ENCODE measurements at regions not wholly inside any gene's neighbourhood (a gene's known extent, or its start where the extent isn't known, plus 50 kb on each side); places are given as distances from the start of the nearest gene placed in this dataset.

DNA sequence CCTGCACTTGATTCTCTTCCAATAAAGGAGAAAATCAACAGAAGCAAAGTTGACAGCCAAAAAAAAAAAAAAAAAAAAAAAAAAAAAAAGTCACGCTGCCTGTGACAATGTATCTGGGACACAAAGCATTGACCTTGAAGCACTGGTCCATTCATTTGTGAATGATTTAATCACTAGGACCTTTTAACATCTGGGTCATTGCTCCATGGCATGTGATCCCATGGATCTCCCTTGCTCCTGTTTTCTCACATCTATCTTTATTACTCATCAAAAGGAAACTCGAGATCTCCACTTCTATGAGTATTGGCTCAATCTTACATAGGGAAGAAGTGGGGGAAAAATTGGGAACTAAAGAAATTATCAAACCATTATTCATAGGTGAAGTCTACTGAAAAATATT is 89.6 kb upstream of the SMIM30 start:
- in situ Hi-C loops (cut with MboI) = no loop called here
- Histone ChIP-seq H3K36me3 (ENCODE audit: control insufficient read depth in 2 of 2, insufficient read depth in 2 of 2, low read length in 1 of 2) (no peaks in the 10 kb centered on the region), H3K79me2 (ENCODE audit: control insufficient read depth, insufficient read depth, low read length) (no peaks in the 10 kb centered on the region), H3K4me1 (ENCODE audit: control insufficient read depth, insufficient read depth, low read length) (no peaks in the 10 kb centered on the region), H3K27me3 (replicated peaks in 1 of 2; ENCODE audit: control insufficient read depth in 2 of 2, insufficient read depth in 2 of 2, low read length in 1 of 2) (no peaks in the 10 kb centered on the region), H3K4me2 (ENCODE audit: control insufficient read depth, insufficient read depth) (no peak overlapping the region), H3K27ac (ENCODE audit: control insufficient read depth, insufficient read depth) (no peak overlapping the region), H3K9me3 (replicated peaks; ENCODE audit: control insufficient read depth, insufficient read depth, low read length) (no peaks in the 10 kb centered on the region), H4K20me1 (ENCODE audit: control insufficient read depth, insufficient read depth) (no peaks in the 10 kb centered on the region), H3K4me3 (no peak overlapping the region), H3K9ac (ENCODE audit: control insufficient read depth, insufficient read depth, low read length) (no peak overlapping the region), H2AFZ (ENCODE audit: control insufficient read depth, low read depth, low read length) (no peak overlapping the region)
- ChIA-PET POLR2A (no interaction called here), SMC1A (ENCODE audit: uncharacterized antibody, unreplicated experiment) (no interaction called here), RAD21 (ENCODE audit: unreplicated experiment) (no interaction called here), CTCF (no interaction called here)
- TF ChIP-seq RB1 (IDR thresholded peaks at IDR 0.05; ENCODE audit: borderline replicate concordance) = no peak
- FAIRE-seq (no peak), DNase-seq (ENCODE audit: low read depth, low spot score) (no peak), ATAC-seq (no peak)
- 36% methylated on average over 2 of the region's 2 CpGs for WGBS (ENCODE audit: insufficient coverage, insufficient replicate concordance, low lambda C conversion rate, missing lambda C conversion rate)
- BruUV-seq (replicated peaks) = no TSS peak
- intact Hi-C loops (cut with micrococcal nuclease; ENCODE audit: unreplicated experiment) = no loop called here

DNA sequence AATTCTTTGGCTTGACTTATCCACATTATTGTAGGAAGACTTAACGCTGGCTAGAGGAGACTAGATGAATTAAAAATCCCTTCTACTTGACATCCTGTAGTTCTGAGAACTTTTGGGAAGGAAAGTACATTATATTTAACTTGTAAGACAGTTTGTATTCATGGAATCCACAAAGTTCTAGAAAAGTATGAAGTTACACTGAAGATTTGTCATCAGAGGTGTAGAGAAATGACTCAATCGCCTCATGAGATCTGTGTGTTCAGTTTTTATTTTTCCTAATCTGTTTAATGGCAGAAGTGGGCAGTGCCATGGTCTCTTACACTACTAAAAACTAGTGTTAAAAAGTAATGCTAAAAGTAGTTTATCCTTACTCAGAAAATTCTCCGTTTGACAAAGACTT is 89.1 kb upstream of the SMIM30 start:
- no TSS peak for BruUV-seq (replicated peaks)
- no peaks in the 10 kb centered on the region for H3K79me2 ChIP-seq (ENCODE audit: control insufficient read depth, insufficient read depth, low read length)
- H4K20me1 ChIP-seq (ENCODE audit: control insufficient read depth, insufficient read depth) = no peaks in the 10 kb centered on the region
- SMC1A ChIA-PET (ENCODE audit: uncharacterized antibody, unreplicated experiment) = no interaction called here
- in situ Hi-C loops (cut with MboI) (no loop called here), intact Hi-C loops (cut with micrococcal nuclease; ENCODE audit: unreplicated experiment) (no loop called here)
- ATAC-seq = no peak
- H3K4me2 ChIP-seq (ENCODE audit: control insufficient read depth, insufficient read depth) = no peak overlapping the region
- 2% methylated on average over 3 of the region's 3 CpGs for WGBS (ENCODE audit: insufficient coverage, insufficient replicate concordance, low lambda C conversion rate, missing lambda C conversion rate)
- H3K4me3 ChIP-seq = no peak overlapping the region
- CTCF ChIA-PET = no interaction called here
- no peak overlapping the region for H3K27ac ChIP-seq (ENCODE audit: control insufficient read depth, insufficient read depth)
- RAD21 ChIA-PET (ENCODE audit: unreplicated experiment) = no interaction called here
- H3K9me3 ChIP-seq (replicated peaks; ENCODE audit: control insufficient read depth, insufficient read depth, low read length) = no peaks in the 10 kb centered on the region
- POLR2A ChIA-PET = no interaction called here
- H2AFZ ChIP-seq (ENCODE audit: control insufficient read depth, low read depth, low read length) = no peak overlapping the region
- no peak for DNase-seq (ENCODE audit: low read depth, low spot score)
- no peaks in the 10 kb centered on the region for H3K36me3 ChIP-seq (ENCODE audit: control insufficient read depth in 2 of 2, insufficient read depth in 2 of 2, low read length in 1 of 2)
- no peak overlapping the region for H3K9ac ChIP-seq (ENCODE audit: control insufficient read depth, insufficient read depth, low read length)
- H3K4me1 ChIP-seq (ENCODE audit: control insufficient read depth, insufficient read depth, low read length) = no peaks in the 10 kb centered on the region
- H3K27me3 ChIP-seq (replicated peaks in 1 of 2; ENCODE audit: control insufficient read depth in 2 of 2, insufficient read depth in 2 of 2, low read length in 1 of 2) = no peaks in the 10 kb centered on the region
- no peak for FAIRE-seq
- TF ChIP-seq CHD1 (IDR thresholded peaks at IDR 0.05; ENCODE audit: low read depth, low read length) (no peak), ESRRA (IDR thresholded peaks at IDR 0.05; ENCODE audit: low read length) (no peak), ZNF622 (IDR thresholded peaks at IDR 0.05) (no peak), HDGF (IDR thresholded peaks at IDR 0.05) (no peak), CEBPB (IDR thresholded peaks at IDR 0.05; ENCODE audit: borderline replicate concordance in 1 of 2, low read depth in 2 of 2, low read length in 2 of 2) (no peak), SIN3A (IDR thresholded peaks at IDR 0.05; ENCODE audit: low read depth, low read length) (no peak), SREBF1 (IDR thresholded peaks at IDR 0.05; ENCODE audit: low read length) (no peak), KLF5 (IDR thresholded peaks at IDR 0.05; ENCODE audit: partially characterized antibody) (no peak), CHD4 (IDR thresholded peaks at IDR 0.05) (no peak), SUZ12 (IDR thresholded peaks at IDR 0.05; ENCODE audit: unreplicated experiment) (no peak), SREBF2 (IDR thresholded peaks at IDR 0.05; ENCODE audit: low read length) (no peak), HDAC6 (IDR thresholded peaks at IDR 0.05; ENCODE audit: unreplicated experiment) (no peak), EED (IDR thresholded peaks at IDR 0.05; ENCODE audit: low read depth) (no peak)
- TF ChIP-seq, protein P1, sequence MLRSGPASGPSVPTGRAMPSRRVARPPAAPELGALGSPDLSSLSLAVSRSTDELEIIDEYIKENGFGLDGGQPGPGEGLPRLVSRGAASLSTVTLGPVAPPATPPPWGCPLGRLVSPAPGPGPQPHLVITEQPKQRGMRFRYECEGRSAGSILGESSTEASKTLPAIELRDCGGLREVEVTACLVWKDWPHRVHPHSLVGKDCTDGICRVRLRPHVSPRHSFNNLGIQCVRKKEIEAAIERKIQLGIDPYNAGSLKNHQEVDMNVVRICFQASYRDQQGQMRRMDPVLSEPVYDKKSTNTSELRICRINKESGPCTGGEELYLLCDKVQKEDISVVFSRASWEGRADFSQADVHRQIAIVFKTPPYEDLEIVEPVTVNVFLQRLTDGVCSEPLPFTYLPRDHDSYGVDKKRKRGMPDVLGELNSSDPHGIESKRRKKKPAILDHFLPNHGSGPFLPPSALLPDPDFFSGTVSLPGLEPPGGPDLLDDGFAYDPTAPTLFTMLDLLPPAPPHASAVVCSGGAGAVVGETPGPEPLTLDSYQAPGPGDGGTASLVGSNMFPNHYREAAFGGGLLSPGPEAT (IDR thresholded peaks at IDR 0.05; ENCODE audit: low read depth) = no peak
- TF ChIP-seq, protein P2, sequence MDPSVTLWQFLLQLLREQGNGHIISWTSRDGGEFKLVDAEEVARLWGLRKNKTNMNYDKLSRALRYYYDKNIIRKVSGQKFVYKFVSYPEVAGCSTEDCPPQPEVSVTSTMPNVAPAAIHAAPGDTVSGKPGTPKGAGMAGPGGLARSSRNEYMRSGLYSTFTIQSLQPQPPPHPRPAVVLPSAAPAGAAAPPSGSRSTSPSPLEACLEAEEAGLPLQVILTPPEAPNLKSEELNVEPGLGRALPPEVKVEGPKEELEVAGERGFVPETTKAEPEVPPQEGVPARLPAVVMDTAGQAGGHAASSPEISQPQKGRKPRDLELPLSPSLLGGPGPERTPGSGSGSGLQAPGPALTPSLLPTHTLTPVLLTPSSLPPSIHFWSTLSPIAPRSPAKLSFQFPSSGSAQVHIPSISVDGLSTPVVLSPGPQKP (IDR thresholded peaks at IDR 0.05; ENCODE audit: low read depth, low read length) = no peak
- TF ChIP-seq, protein P3, sequence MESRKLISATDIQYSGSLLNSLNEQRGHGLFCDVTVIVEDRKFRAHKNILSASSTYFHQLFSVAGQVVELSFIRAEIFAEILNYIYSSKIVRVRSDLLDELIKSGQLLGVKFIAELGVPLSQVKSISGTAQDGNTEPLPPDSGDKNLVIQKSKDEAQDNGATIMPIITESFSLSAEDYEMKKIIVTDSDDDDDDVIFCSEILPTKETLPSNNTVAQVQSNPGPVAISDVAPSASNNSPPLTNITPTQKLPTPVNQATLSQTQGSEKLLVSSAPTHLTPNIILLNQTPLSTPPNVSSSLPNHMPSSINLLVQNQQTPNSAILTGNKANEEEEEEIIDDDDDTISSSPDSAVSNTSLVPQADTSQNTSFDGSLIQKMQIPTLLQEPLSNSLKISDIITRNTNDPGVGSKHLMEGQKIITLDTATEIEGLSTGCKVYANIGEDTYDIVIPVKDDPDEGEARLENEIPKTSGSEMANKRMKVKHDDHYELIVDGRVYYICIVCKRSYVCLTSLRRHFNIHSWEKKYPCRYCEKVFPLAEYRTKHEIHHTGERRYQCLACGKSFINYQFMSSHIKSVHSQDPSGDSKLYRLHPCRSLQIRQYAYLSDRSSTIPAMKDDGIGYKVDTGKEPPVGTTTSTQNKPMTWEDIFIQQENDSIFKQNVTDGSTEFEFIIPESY (IDR thresholded peaks at IDR 0.05) = no peak
